ENCODE measurements at regions not wholly inside any gene's neighbourhood (a gene's known extent, or its start where the extent isn't known, plus 50 kb on each side); places are given as distances from the start of the nearest gene placed in this dataset.

GRCh38 chrX:82092307-82092706 is 890.4 kb downstream of the SH3BGRL start:
- TF ChIP-seq, protein P1, sequence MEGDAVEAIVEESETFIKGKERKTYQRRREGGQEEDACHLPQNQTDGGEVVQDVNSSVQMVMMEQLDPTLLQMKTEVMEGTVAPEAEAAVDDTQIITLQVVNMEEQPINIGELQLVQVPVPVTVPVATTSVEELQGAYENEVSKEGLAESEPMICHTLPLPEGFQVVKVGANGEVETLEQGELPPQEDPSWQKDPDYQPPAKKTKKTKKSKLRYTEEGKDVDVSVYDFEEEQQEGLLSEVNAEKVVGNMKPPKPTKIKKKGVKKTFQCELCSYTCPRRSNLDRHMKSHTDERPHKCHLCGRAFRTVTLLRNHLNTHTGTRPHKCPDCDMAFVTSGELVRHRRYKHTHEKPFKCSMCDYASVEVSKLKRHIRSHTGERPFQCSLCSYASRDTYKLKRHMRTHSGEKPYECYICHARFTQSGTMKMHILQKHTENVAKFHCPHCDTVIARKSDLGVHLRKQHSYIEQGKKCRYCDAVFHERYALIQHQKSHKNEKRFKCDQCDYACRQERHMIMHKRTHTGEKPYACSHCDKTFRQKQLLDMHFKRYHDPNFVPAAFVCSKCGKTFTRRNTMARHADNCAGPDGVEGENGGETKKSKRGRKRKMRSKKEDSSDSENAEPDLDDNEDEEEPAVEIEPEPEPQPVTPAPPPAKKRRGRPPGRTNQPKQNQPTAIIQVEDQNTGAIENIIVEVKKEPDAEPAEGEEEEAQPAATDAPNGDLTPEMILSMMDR (IDR thresholded peaks at IDR 0.05; ENCODE audit: low read length), result no peak
- TF ChIP-seq EZH2 (optimal IDR thresholded peaks at IDR 0.05; ENCODE audit: low read depth, low read length) (no peak), EZH2phosphoT487 (IDR thresholded peaks at IDR 0.05; ENCODE audit: low read length) (no peak)

All from MM.1S (cell line).